ENCODE measurements at regions not wholly inside any gene's neighbourhood (a gene's known extent, or its start where the extent isn't known, plus 50 kb on each side); places are given as distances from the start of the nearest gene placed in this dataset.
"Not testable (repeated sequence)": the region's sequence is repeated elsewhere in the genome, so short reads cannot be mapped to it uniquely, and the experiment has no call there.

DNA sequence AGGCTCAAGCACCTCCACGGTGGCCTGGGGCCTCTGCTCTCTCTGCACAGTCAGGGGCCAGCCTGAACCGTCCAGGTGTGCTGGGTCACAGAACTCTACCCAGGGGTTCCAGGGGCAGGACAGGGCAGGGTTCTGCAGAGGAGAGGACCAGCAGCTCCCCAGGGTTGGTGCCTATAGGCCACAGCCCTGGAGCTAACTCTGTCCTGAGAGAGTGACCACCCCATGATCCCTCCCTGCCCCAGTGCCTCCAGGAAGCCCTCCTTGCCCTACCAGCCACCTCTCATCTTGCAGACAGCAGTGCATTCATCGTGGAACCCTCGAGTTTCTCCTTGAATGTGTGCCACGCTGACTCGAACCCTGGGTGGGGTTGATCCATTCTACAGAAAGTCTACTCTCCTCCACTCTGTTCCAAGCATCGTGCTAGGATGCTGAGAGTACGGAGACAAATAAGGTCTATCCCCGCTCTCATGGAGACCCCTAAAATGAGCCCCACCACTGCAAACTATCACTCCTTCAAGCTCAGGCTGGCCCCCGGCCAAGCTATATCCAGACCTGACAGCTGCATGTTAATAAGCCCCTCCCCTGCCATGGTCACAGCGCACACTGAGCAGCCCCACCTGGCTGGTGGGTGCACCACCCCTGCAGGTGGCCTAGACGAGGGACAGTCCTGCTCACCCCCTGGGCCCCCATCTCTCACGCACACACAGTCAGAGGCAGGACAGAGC lies 138.1 kb upstream of the FOXD4L5 start:
- H3K9me3 ChIP-seq (replicated peaks; ENCODE audit: control insufficient read depth, insufficient read depth, low read length); intact Hi-C loops (cut with micrococcal nuclease; ENCODE audit: unreplicated experiment); in situ Hi-C loops (cut with MboI); SMC1A ChIA-PET (ENCODE audit: uncharacterized antibody, unreplicated experiment); ATAC-seq; RAD21 ChIA-PET (ENCODE audit: unreplicated experiment); H2AFZ ChIP-seq (ENCODE audit: control insufficient read depth, low read depth, low read length); BruUV-seq (replicated peaks); CTCF ChIA-PET; FAIRE-seq; H3K4me3 ChIP-seq; DNase-seq (ENCODE audit: low read depth, low spot score); H3K9ac ChIP-seq (ENCODE audit: control insufficient read depth, insufficient read depth, low read length); H3K27ac ChIP-seq (ENCODE audit: control insufficient read depth, insufficient read depth); H3K4me2 ChIP-seq (ENCODE audit: control insufficient read depth, insufficient read depth); H3K4me1 ChIP-seq (ENCODE audit: control insufficient read depth, insufficient read depth, low read length); H3K36me3 ChIP-seq (ENCODE audit: control insufficient read depth in 2 of 2, insufficient read depth in 2 of 2, low read length in 1 of 2); H3K27me3 ChIP-seq (replicated peaks in 1 of 2; ENCODE audit: control insufficient read depth in 2 of 2, insufficient read depth in 2 of 2, low read length in 1 of 2); H3K79me2 ChIP-seq (ENCODE audit: control insufficient read depth, insufficient read depth, low read length); H4K20me1 ChIP-seq (ENCODE audit: control insufficient read depth, insufficient read depth); POLR2A ChIA-PET: not testable (repeated sequence)
- 35% methylated on average over 11 of the region's 13 CpGs for WGBS (ENCODE audit: insufficient coverage, insufficient replicate concordance, low lambda C conversion rate, missing lambda C conversion rate)

GRCh38 chr9:65421486-65421885 lies 136.5 kb upstream of the FOXD4L5 start:
- CTCF ChIA-PET; BruUV-seq (replicated peaks); DNase-seq (ENCODE audit: low read depth, low spot score); FAIRE-seq; H3K4me3 ChIP-seq; H3K9ac ChIP-seq (ENCODE audit: control insufficient read depth, insufficient read depth, low read length); intact Hi-C loops (cut with micrococcal nuclease; ENCODE audit: unreplicated experiment); H3K27me3 ChIP-seq (replicated peaks in 1 of 2; ENCODE audit: control insufficient read depth in 2 of 2, insufficient read depth in 2 of 2, low read length in 1 of 2); RAD21 ChIA-PET (ENCODE audit: unreplicated experiment); H3K4me1 ChIP-seq (ENCODE audit: control insufficient read depth, insufficient read depth, low read length); SMC1A ChIA-PET (ENCODE audit: uncharacterized antibody, unreplicated experiment); H3K36me3 ChIP-seq (ENCODE audit: control insufficient read depth in 2 of 2, insufficient read depth in 2 of 2, low read length in 1 of 2); H3K9me3 ChIP-seq (replicated peaks; ENCODE audit: control insufficient read depth, insufficient read depth, low read length); H3K4me2 ChIP-seq (ENCODE audit: control insufficient read depth, insufficient read depth); H4K20me1 ChIP-seq (ENCODE audit: control insufficient read depth, insufficient read depth); in situ Hi-C loops (cut with MboI); H2AFZ ChIP-seq (ENCODE audit: control insufficient read depth, low read depth, low read length); ATAC-seq; H3K79me2 ChIP-seq (ENCODE audit: control insufficient read depth, insufficient read depth, low read length); H3K27ac ChIP-seq (ENCODE audit: control insufficient read depth, insufficient read depth); POLR2A ChIA-PET: not testable (repeated sequence)
- WGBS (ENCODE audit: insufficient coverage, insufficient replicate concordance, low lambda C conversion rate, missing lambda C conversion rate): 21% methylated on average over 2 of the region's 2 CpGs

Measured in GM12878 (cell line).